HG03159 (cell line): ENCODE measurements at regions not wholly inside any gene's neighbourhood (a gene's known extent, or its start where the extent isn't known, plus 50 kb on each side); places are given as distances from the start of the nearest gene placed in this dataset.

Source experiments
- ATAC-seq: cut with Tn5 transposase; IDR thresholded peaks from one replicate; pipeline ENCODE4 v1.9.1; 2021; ENCODE audit warnings: mild to moderate bottlenecking, moderate library complexity; ENCODE audit not compliant: unreplicated experiment

GRCh38 chr4:176002007-176002613 is 63.5 kb upstream of the WDR17 start:
- peak; percentile 62 for ATAC-seq

GRCh38 chr4:176005766-176006165 is 59.9 kb upstream of the WDR17 start:
- ATAC-seq: no peak

GRCh38 chr4:176009254-176009653 is 56.4 kb upstream of the WDR17 start:
- ATAC-seq: no peak

- no peak for ATAC-seq
These were observed 54.1 kb upstream of the WDR17 start for GRCh38 chr4:176011529-176011928.

- peak; percentile 92 for ATAC-seq
These were observed 52.0 kb upstream of the WDR17 start for GRCh38 chr4:176013476-176014247.

- no peak for ATAC-seq
These were observed 51.0 kb upstream of the WDR17 start for GRCh38 chr4:176014583-176015108.
